HFFc6 (cell line): ENCODE measurements at regions not wholly inside any gene's neighbourhood (a gene's known extent, or its start where the extent isn't known, plus 50 kb on each side); places are given as distances from the start of the nearest gene placed in this dataset.

Source experiments
- DNase-seq: peaks from one replicate; pipeline ENCODE4 v3.0.0-alpha.2; 2018
- H3K27ac Mint-ChIP-seq: 2 replicates; pipeline ENCODE4 v1.8.0; 2020; ENCODE audit warnings: mild to moderate bottlenecking, mixed read lengths
- H3K27me3 Mint-ChIP-seq: 2 replicates; pipeline ENCODE4 v1.8.0; 2021; ENCODE audit warnings: mild to moderate bottlenecking, moderate library complexity, mixed read lengths; ENCODE audit not compliant: insufficient read depth
- H3K36me3 Mint-ChIP-seq: 2 replicates; pipeline ENCODE4 v1.8.0; 2021; ENCODE audit warnings: low read depth, mixed read lengths
- H3K4me1 Mint-ChIP-seq: 2 replicates; pipeline ENCODE4 v1.8.0; 2020; ENCODE audit warnings: low read depth, mixed read lengths
- H3K4me3 Mint-ChIP-seq: 2 replicates; pipeline ENCODE4 v1.8.0; 2020; ENCODE audit warnings: mild to moderate bottlenecking, moderate library complexity, mixed read lengths
- H3K9me3 Mint-ChIP-seq: 2 replicates; pipeline ENCODE4 v1.8.0; 2020; ENCODE audit warnings: mild to moderate bottlenecking, mixed read lengths
- TF ChIP-seq, protein P1 (sequence below): fragments of 200-600 bp; sonication (generic); IDR thresholded peaks from 2 replicates; pipeline ENCODE4 v1.5.0; 2021; ENCODE audit warnings: antibody characterized with exemption, mild to moderate bottlenecking

DNA sequence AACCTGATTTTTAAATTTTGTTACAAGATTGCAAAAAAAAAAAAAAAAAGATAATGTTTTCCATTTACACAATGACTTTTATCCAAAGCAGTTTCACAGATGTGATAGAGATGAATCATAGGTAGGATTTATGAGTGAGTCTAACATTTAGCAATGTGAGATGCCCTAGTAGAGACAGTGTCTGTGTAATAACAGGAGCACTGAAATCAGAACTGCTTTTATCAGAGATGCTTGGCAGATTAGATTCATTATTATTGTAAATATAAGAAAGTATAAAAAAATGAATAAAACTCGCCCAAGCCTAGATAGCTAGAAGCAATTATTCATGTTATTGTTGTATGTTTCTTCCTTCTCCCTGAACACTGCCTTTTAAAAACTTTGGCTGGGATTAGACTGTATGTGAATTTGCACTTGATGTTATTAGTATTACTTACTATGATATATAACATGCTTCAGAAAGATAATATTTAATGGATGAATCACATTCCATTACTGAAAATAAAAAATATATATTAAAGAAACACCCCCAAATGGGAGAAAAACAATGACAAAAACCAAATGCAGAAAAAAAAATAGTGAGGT, 567.3 kb upstream of the KLF4 start:
- Mint-ChIP-seq H3K36me3 (no peaks in the 10 kb centered on the region), H3K4me3 (peak overlapping the region; percentile 73), H3K27me3 (peaks cover 5% of the 10 kb centered on the region; the same call in 1 of the 2 replicates), H3K27ac (peak overlapping the region; percentile 74), H3K4me1 (peaks cover 64% of the 10 kb centered on the region), H3K9me3 (no peaks in the 10 kb centered on the region)
- peak; percentile 80 for DNase-seq
- TF ChIP-seq, protein P1, sequence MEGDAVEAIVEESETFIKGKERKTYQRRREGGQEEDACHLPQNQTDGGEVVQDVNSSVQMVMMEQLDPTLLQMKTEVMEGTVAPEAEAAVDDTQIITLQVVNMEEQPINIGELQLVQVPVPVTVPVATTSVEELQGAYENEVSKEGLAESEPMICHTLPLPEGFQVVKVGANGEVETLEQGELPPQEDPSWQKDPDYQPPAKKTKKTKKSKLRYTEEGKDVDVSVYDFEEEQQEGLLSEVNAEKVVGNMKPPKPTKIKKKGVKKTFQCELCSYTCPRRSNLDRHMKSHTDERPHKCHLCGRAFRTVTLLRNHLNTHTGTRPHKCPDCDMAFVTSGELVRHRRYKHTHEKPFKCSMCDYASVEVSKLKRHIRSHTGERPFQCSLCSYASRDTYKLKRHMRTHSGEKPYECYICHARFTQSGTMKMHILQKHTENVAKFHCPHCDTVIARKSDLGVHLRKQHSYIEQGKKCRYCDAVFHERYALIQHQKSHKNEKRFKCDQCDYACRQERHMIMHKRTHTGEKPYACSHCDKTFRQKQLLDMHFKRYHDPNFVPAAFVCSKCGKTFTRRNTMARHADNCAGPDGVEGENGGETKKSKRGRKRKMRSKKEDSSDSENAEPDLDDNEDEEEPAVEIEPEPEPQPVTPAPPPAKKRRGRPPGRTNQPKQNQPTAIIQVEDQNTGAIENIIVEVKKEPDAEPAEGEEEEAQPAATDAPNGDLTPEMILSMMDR, result no peak

DNA sequence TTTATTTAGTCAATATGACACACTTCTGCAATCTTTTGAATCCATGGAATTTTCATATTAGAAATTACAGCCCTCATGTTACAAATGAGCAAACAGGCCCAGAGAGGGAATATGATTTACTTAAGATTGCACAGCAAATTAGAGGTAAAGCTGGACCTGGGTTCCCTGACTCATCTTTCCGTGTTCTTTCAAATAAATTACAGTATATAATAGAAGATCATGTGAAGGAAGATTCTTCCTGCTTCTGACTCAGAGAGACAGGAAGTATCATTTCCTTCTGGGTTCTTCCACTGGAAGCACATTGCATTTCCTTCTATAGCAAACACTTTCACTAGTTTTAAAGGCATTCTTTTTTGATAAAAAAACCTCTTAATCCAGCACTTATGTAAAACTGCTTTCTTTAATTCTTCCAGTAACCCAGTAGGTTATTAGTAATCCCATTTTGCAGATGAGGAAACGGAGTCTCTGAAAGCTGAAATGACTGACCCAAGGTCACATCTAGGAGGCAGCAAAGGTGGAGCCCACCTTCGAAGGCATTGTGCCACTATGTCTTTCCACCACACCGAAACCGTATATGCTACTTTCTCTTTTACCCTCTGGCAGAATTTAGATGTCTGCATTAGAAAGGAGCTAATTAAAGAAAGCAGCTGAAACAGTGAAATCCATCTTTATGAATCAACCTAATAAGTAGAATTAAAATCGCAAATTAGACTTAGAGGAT, 566.7 kb upstream of the KLF4 start:
- TF ChIP-seq, protein P1, result no peak
- Mint-ChIP-seq H3K4me1 (peaks cover 71% of the 10 kb centered on the region), H3K27me3 (peaks cover 5% of the 10 kb centered on the region; the same call in 1 of the 2 replicates), H3K36me3 (no peaks in the 10 kb centered on the region), H3K27ac (peak overlapping the region; percentile 74), H3K9me3 (no peaks in the 10 kb centered on the region), H3K4me3 (peak overlapping the region; percentile 73)
- DNase-seq, result peak; percentile 57

DNA sequence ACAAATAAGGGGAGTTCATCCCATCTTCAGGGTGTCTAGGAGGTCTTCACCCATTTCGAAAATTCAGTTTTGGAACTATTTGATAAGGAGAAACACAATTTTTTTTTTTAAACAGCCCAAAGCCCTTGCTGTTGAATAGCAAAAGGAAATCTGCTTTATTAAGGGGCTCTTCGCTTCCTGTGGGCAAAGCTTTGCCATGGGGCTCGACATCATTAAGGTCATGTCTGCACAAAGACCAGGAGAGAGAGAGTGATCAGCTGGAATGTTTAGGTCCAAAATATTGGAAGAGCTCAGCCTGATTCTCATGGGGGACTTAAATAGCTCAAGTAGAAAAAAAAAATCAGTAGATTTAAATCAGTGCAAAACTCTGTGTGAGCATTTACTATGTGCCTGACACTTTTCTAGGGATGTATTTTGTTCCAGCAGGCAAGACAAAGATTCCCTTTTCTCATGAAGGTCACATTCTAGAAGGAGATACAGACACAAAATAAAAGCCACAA, 564.6 kb upstream of the KLF4 start:
- no peaks in the 10 kb centered on the region for H3K36me3 Mint-ChIP-seq
- H3K9me3 Mint-ChIP-seq, result no peaks in the 10 kb centered on the region
- peaks cover 91% of the 10 kb centered on the region for H3K4me1 Mint-ChIP-seq
- peaks cover 2% of the 10 kb centered on the region for H3K27me3 Mint-ChIP-seq
- H3K27ac Mint-ChIP-seq, result peak overlapping the region; percentile 87
- DNase-seq, result no peak
- TF ChIP-seq, protein P1, result no peak
- H3K4me3 Mint-ChIP-seq, result peak overlapping the region; percentile 78

DNA sequence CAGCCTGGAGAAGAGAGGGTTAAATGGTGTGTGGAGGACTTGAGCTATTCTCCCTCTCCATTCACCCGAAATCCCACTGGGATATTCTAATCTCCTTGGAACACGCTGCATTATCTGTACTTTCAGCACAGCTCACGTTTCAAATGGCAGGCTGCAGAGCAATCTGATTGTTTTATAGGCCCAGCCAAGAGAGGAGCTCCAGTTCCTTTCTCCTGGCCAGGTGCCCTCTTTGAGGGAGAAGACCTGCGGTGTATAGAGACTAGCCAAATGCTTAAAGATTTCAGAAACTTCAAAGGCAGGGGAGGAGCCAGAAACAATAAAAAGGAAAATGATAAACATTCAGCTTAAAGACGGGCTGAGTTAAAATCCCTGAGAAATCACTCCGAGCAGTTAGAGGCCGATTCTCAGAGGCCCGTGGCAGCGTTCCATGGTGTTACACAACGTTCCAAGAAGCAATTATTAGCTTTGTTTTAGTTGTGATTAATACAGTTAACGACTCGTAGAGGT, 564.0 kb upstream of the KLF4 start:
- DNase-seq, result peak; percentile 64
- H3K4me1 Mint-ChIP-seq, result peaks cover 96% of the 10 kb centered on the region
- H3K9me3 Mint-ChIP-seq, result no peaks in the 10 kb centered on the region
- H3K27me3 Mint-ChIP-seq, result peaks cover 2% of the 10 kb centered on the region
- TF ChIP-seq, protein P1, result no peak
- no peaks in the 10 kb centered on the region for H3K36me3 Mint-ChIP-seq
- H3K4me3 Mint-ChIP-seq, result peak overlapping the region; percentile 78
- peak overlapping the region; percentile 87 for H3K27ac Mint-ChIP-seq

DNA sequence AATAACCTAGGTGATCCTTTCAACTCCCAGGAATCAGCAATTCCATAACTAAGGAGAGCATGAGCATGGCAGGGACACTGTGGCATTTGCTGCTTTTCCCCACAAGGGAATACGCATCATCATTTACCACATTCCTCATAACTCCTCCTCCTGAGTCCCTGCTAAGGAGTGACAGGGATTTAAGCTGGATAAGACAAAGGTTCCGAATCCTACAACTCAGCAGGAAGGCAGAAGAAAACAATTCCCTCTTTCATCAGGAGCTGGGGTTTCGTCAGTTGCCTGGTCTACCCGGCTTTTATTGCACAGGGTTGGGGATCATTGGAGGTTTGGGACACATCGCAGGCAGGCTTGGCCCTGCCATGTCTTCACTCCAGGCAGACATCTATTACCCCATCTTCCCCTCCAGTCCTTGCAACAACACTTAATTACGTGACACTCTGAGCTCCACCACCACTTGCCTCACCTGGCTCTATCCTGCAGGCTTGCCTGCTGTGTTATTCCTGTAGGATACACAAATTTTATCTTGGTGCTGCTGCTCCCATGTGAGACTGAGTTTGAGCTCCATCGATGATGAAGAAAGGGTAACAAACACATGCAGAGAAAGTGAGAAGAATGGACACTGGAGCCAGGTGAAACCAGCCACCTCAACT, 563.0 kb upstream of the KLF4 start:
- H3K27me3 Mint-ChIP-seq, result peaks cover 2% of the 10 kb centered on the region
- no peak for DNase-seq
- TF ChIP-seq, protein P1, result no peak
- H3K4me3 Mint-ChIP-seq, result no peak overlapping the region
- H3K36me3 Mint-ChIP-seq, result peaks cover 7% of the 10 kb centered on the region; the same call in 1 of the 2 replicates
- peaks cover 96% of the 10 kb centered on the region for H3K4me1 Mint-ChIP-seq
- H3K9me3 Mint-ChIP-seq, result no peaks in the 10 kb centered on the region
- no peak overlapping the region for H3K27ac Mint-ChIP-seq
